ENCODE measurements at regions not wholly inside any gene's neighbourhood (a gene's known extent, or its start where the extent isn't known, plus 50 kb on each side); places are given as distances from the start of the nearest gene placed in this dataset.

- CTCF ChIA-PET: no interaction called here
- Histone ChIP-seq H3K9me3 (no peaks in the 10 kb centered on the region), H3K27me3 (replicated peaks; ENCODE audit: control insufficient read depth, insufficient read depth, low read length) (no peaks in the 10 kb centered on the region), H3K4me3 (ENCODE audit: low read depth, low read length) (no peak overlapping the region), H3K4me1 (peaks cover 5% of the 10 kb centered on the region; the same call in 1 of the 2 replicates), H3K36me3 (ENCODE audit: control insufficient read depth, insufficient read depth, low read length) (no peaks in the 10 kb centered on the region)
- no peak for DNase-seq
- Mint-ChIP-seq H3K36me3 (ENCODE audit: insufficient read depth, unreplicated experiment) (no peaks in the 10 kb centered on the region), H3K9me3 (ENCODE audit: unreplicated experiment) (no peaks in the 10 kb centered on the region), H3K4me3 (ENCODE audit: unreplicated experiment) (no peak overlapping the region), H3K4me1 (ENCODE audit: low read depth, unreplicated experiment) (no peaks in the 10 kb centered on the region), H3K27me3 (ENCODE audit: insufficient read depth, unreplicated experiment) (no peaks in the 10 kb centered on the region), H3K27ac (ENCODE audit: unreplicated experiment) (no peak overlapping the region)
- TF ChIP-seq CTCF (IDR thresholded peaks at IDR 0.05; ENCODE audit: insufficient read depth in 1 of 2, low read depth in 1 of 2, low read length in 1 of 2, severe bottlenecking in 1 of 2, unreplicated experiment in 1 of 2): no peak
- POLR2A ChIA-PET: no interaction called here
- intact Hi-C loops (cut with micrococcal nuclease; ENCODE audit: unreplicated experiment): no loop called here
- BruUV-seq (replicated peaks): no TSS peak
These were observed 472.9 kb upstream of the PRKX start for GRCh38 chrX:4186331-4186730.

GRCh38 chrX:4185086-4185485, 471.6 kb upstream of the PRKX start:
- Mint-ChIP-seq H3K27ac (ENCODE audit: unreplicated experiment) (no peak overlapping the region), H3K9me3 (ENCODE audit: unreplicated experiment) (no peaks in the 10 kb centered on the region), H3K4me3 (ENCODE audit: unreplicated experiment) (no peak overlapping the region), H3K4me1 (ENCODE audit: low read depth, unreplicated experiment) (no peaks in the 10 kb centered on the region), H3K27me3 (ENCODE audit: insufficient read depth, unreplicated experiment) (no peaks in the 10 kb centered on the region), H3K36me3 (ENCODE audit: insufficient read depth, unreplicated experiment) (no peaks in the 10 kb centered on the region)
- POLR2A ChIA-PET: no interaction called here
- intact Hi-C loops (cut with micrococcal nuclease; ENCODE audit: unreplicated experiment): no loop called here
- H3K27me3 ChIP-seq (replicated peaks; ENCODE audit: control insufficient read depth, insufficient read depth, low read length): no peaks in the 10 kb centered on the region
- no peak for DNase-seq
- peaks cover 5% of the 10 kb centered on the region; the same call in 1 of the 2 replicates for H3K4me1 ChIP-seq
- BruUV-seq (replicated peaks): no TSS peak
- no peak overlapping the region for H3K4me3 ChIP-seq (ENCODE audit: low read depth, low read length)
- TF ChIP-seq CTCF (IDR thresholded peaks at IDR 0.05; ENCODE audit: insufficient read depth in 1 of 2, low read depth in 1 of 2, low read length in 1 of 2, severe bottlenecking in 1 of 2, unreplicated experiment in 1 of 2): no peak
- no peaks in the 10 kb centered on the region for H3K36me3 ChIP-seq (ENCODE audit: control insufficient read depth, insufficient read depth, low read length)
- H3K9me3 ChIP-seq: no peaks in the 10 kb centered on the region
- CTCF ChIA-PET: no interaction called here

- Histone ChIP-seq H3K27me3 (replicated peaks; ENCODE audit: control insufficient read depth, insufficient read depth, low read length) (no peaks in the 10 kb centered on the region), H3K36me3 (ENCODE audit: control insufficient read depth, insufficient read depth, low read length) (no peaks in the 10 kb centered on the region), H3K4me1 (peaks cover 5% of the 10 kb centered on the region; the same call in 1 of the 2 replicates), H3K9me3 (no peaks in the 10 kb centered on the region), H3K4me3 (ENCODE audit: low read depth, low read length) (no peak overlapping the region)
- Mint-ChIP-seq H3K4me1 (ENCODE audit: low read depth, unreplicated experiment) (no peaks in the 10 kb centered on the region), H3K27ac (ENCODE audit: unreplicated experiment) (peak overlapping the region; percentile 17), H3K9me3 (ENCODE audit: unreplicated experiment) (no peaks in the 10 kb centered on the region), H3K4me3 (ENCODE audit: unreplicated experiment) (no peak overlapping the region), H3K27me3 (ENCODE audit: insufficient read depth, unreplicated experiment) (no peaks in the 10 kb centered on the region), H3K36me3 (ENCODE audit: insufficient read depth, unreplicated experiment) (no peaks in the 10 kb centered on the region)
- no TSS peak for BruUV-seq (replicated peaks)
- no peak for TF ChIP-seq CTCF (IDR thresholded peaks at IDR 0.05; ENCODE audit: insufficient read depth in 1 of 2, low read depth in 1 of 2, low read length in 1 of 2, severe bottlenecking in 1 of 2, unreplicated experiment in 1 of 2)
- no peak for DNase-seq
- intact Hi-C loops (cut with micrococcal nuclease; ENCODE audit: unreplicated experiment): no loop called here
- ChIA-PET POLR2A (no interaction called here), CTCF (no interaction called here)
These were observed 469.0 kb upstream of the PRKX start for GRCh38 chrX:4182408-4182806.
